ENCODE measurements at regions not wholly inside any gene's neighbourhood (a gene's known extent, or its start where the extent isn't known, plus 50 kb on each side); places are given as distances from the start of the nearest gene placed in this dataset.

GRCh38 chr15:93820566-93820965, 410.8 kb upstream of the MCTP2 start:
- H3K9me3 ChIP-seq (ENCODE audit: control insufficient read depth in 1 of 2, insufficient read depth in 1 of 2, low read depth in 1 of 2, low read length in 2 of 2), result peaks cover 0 to 3% of the 10 kb centered on the region in 2 experiments; a peak in 1 of 4 replicates
- H4K20me1 ChIP-seq (ENCODE audit: insufficient read depth), result no peaks in the 10 kb centered on the region
- POLR2A ChIA-PET, result no interaction called here
- RAD21 ChIA-PET (ENCODE audit: low non-redundant PET in 1 of 2, low total read pairs in 2 of 2, uncharacterized antibody in 2 of 2, unreplicated experiment in 2 of 2), result no interaction called here
- H3K4me3 ChIP-seq (replicated peaks in 1 of 2; ENCODE audit: low read depth in 1 of 2, low read length in 2 of 2), result no peak overlapping the region
- CTCF ChIA-PET, result no interaction called here
- intact Hi-C loops (cut with micrococcal nuclease), result no loop called here
- no peaks in the 10 kb centered on the region for H3K9me2 ChIP-seq (ENCODE audit: insufficient read depth)
- H3K4me2 ChIP-seq (ENCODE audit: low read length), result no peak overlapping the region
- H3K36me3 ChIP-seq (ENCODE audit: control insufficient read depth in 1 of 2, insufficient read depth in 2 of 2, low read length in 2 of 2), result no peaks in the 10 kb centered on the region
- H3K27me3 ChIP-seq (ENCODE audit: insufficient read depth, low read length), result no peaks in the 10 kb centered on the region
- no peaks in the 10 kb centered on the region for H3K4me1 ChIP-seq (ENCODE audit: control insufficient read depth in 1 of 2, insufficient read depth in 2 of 2, low read length in 2 of 2)
- BruUV-seq (replicated peaks), result no TSS peak
- no peak overlapping the region for H3K9ac ChIP-seq (ENCODE audit: low read length)
- H2AFZ ChIP-seq (ENCODE audit: low read depth, low read length, poor library complexity, severe bottlenecking), result no peak overlapping the region
- no peak overlapping the region for H3K27ac ChIP-seq (ENCODE audit: low read depth, low read length)
- no peaks in the 10 kb centered on the region for H3K79me2 ChIP-seq (ENCODE audit: insufficient read depth, low read length)
- ATAC-seq (no peak), DNase-seq (ENCODE audit: low read depth, low spot score) (no peak)
- TF ChIP-seq ELF1 (IDR thresholded peaks at IDR 0.05; ENCODE audit: borderline replicate concordance, low read depth) (no peak), POLR2A (IDR thresholded peaks at IDR 0.05; ENCODE audit: borderline replicate concordance, extremely low read depth, insufficient read depth, insufficient read length) (no peak), ATF3 (IDR thresholded peaks at IDR 0.05) (no peak)

GRCh38 chr15:93819826-93820225, 411.5 kb upstream of the MCTP2 start:
- no TSS peak for BruUV-seq (replicated peaks)
- RAD21 ChIA-PET (ENCODE audit: low non-redundant PET in 1 of 2, low total read pairs in 2 of 2, uncharacterized antibody in 2 of 2, unreplicated experiment in 2 of 2), result no interaction called here

More at GRCh38 chr15:93819826-93820225, 411.5 kb upstream of the MCTP2 start:
- Histone ChIP-seq H4K20me1 (ENCODE audit: insufficient read depth) (no peaks in the 10 kb centered on the region), H3K9me3 (ENCODE audit: control insufficient read depth in 1 of 2, insufficient read depth in 1 of 2, low read depth in 1 of 2, low read length in 2 of 2) (peaks cover 0 to 3% of the 10 kb centered on the region in 2 experiments; a peak in 1 of 4 replicates), H2AFZ (ENCODE audit: low read depth, low read length, poor library complexity, severe bottlenecking) (no peak overlapping the region), H3K4me3 (replicated peaks in 1 of 2; ENCODE audit: low read depth in 1 of 2, low read length in 2 of 2) (no peak overlapping the region), H3K79me2 (ENCODE audit: insufficient read depth, low read length) (no peaks in the 10 kb centered on the region), H3K9ac (ENCODE audit: low read length) (no peak overlapping the region), H3K9me2 (ENCODE audit: insufficient read depth) (no peaks in the 10 kb centered on the region), H3K4me2 (ENCODE audit: low read length) (no peak overlapping the region), H3K36me3 (ENCODE audit: control insufficient read depth in 1 of 2, insufficient read depth in 2 of 2, low read length in 2 of 2) (no peaks in the 10 kb centered on the region), H3K27ac (ENCODE audit: low read depth, low read length) (no peak overlapping the region), H3K27me3 (ENCODE audit: insufficient read depth, low read length) (no peaks in the 10 kb centered on the region), H3K4me1 (ENCODE audit: control insufficient read depth in 1 of 2, insufficient read depth in 2 of 2, low read length in 2 of 2) (no peaks in the 10 kb centered on the region)
- no peak for DNase-seq (ENCODE audit: low read depth, low spot score)
- TF ChIP-seq TCF7L2 (IDR thresholded peaks at IDR 0.05; ENCODE audit: borderline replicate concordance, extremely low read depth, insufficient read depth, insufficient read length) (no peak), RAD21 (IDR thresholded peaks at IDR 0.05; ENCODE audit: low read depth) (no peak), ATF3 (IDR thresholded peaks at IDR 0.05) (no peak), SRF (IDR thresholded peaks at IDR 0.05; ENCODE audit: low read depth) (no peak), EZH2phosphoT487 (IDR thresholded peaks at IDR 0.05; ENCODE audit: borderline replicate concordance) (no peak), ELF1 (IDR thresholded peaks at IDR 0.05; ENCODE audit: borderline replicate concordance, low read depth) (no peak), CBX3 (IDR thresholded peaks at IDR 0.05; ENCODE audit: low read depth) (no peak), EGR1 (IDR thresholded peaks at IDR 0.05; ENCODE audit: low read depth) (no peak)
- ChIA-PET POLR2A (no interaction called here), CTCF (no interaction called here)
- intact Hi-C loops (cut with micrococcal nuclease), result no loop called here
- ATAC-seq, result no peak
